Cardiac septum (tissue), 1 donor: ENCODE measurements at regions not wholly inside any gene's neighbourhood (a gene's known extent, or its start where the extent isn't known, plus 50 kb on each side); places are given as distances from the start of the nearest gene placed in this dataset.

Experiments
- DNase-seq: peaks from one replicate; pipeline ENCODE4 v3.0.0-alpha.2; 2020; ENCODE audit warnings: low spot score
- intact Hi-C: fragments of 100-400 bp; cut with DNase I; formaldehyde crosslinking; loops from one replicate; pipeline ENCODE4 v1.14.0; 2022
- donor health status: DM: no; HTN: no; CAD: no.

DNA sequence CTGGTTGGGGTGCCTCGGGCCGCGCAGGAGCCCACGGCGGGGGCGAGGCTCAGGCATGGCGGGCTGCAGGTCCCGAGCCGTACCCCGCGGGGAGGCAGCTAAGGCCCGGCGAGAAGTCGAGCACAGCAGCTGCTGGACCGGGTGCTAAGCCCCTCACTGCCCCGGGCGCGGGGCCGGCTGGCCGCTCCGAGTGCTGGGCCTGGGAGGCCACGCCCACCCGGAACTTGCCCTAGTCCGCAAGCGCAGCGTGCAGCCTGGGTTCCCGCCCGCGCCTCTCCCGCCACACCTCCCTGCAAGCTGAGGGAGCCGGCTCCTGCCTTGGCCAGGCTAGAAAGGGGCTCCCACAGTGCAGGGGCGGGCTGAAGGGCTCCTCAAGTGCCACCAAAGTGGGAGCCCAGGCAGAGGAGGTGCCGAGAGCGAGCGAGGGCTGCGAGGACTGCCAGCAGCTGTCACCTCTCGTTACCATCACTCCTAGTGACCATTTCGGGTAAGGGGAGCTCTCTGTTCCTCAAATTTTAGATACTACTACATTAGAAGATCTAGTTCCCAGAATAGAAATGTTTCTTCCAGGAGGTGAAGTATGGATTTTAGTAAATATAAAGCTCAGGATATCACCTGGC lies 417.0 kb upstream of the AGTR1 start:
- no peak for DNase-seq

DNA sequence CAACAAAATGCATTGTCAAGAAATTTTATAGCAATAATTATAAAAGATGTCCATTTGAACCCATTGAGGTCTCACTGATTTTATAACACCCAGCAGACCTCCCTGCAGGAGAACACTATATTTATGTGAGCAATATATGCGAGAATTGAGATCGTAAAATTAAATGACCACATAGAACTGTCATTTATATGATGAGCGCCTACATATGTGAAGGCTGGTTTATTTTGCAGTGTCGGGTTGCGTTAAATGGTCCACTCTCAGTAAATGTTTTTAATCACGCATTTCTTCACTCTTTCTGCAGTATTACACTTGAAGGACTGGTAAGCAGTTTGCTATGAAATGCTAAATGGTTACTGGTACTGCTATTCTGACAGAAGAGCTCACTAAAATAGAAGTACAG lies 408.5 kb upstream of the AGTR1 start:
- DNase-seq = no peak
- intact Hi-C loops = no loop called here

More for the DNA sequence above, 417.0 kb upstream of the AGTR1 start:
- intact Hi-C loops = no loop called here

DNA sequence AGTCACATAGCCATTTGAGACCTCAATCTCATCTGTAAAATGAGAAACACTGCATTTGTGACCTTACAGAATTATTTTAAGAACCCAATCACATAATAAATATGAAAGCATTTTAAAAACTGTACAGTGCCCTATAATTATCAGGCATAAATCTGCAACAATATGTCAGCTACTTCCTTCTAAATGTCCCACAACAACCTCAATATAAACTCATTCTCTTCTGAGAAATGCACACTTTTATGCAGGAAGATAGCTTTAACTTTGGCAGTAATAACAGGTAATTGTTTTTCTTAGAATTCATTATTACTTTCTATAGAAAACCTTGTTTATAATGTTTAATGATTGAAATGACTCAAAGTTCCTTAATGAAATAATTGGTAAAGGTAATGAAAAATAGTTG lies 400.7 kb upstream of the AGTR1 start:
- DNase-seq = no peak
- intact Hi-C loops = no loop called here

DNA sequence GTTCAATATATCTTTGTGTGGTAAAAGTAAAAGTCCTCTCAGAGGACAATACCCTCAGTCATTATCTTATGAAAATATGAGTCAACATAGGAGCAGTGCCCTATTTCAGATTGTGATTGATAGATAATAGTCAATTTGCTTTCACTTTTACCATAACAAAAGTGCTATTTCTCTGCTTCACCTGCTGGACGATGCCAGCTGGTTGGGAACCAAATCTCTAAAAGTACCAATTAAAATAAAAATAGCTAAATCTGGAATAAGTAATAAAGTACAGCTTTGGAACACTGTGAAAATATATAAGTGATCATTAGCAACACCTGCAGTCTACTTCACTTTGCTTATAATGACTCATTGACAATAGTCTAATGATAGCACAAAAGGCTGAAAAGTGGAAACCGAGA lies 390.3 kb upstream of the AGTR1 start:
- no peak for DNase-seq
- intact Hi-C loops = no loop called here

DNA sequence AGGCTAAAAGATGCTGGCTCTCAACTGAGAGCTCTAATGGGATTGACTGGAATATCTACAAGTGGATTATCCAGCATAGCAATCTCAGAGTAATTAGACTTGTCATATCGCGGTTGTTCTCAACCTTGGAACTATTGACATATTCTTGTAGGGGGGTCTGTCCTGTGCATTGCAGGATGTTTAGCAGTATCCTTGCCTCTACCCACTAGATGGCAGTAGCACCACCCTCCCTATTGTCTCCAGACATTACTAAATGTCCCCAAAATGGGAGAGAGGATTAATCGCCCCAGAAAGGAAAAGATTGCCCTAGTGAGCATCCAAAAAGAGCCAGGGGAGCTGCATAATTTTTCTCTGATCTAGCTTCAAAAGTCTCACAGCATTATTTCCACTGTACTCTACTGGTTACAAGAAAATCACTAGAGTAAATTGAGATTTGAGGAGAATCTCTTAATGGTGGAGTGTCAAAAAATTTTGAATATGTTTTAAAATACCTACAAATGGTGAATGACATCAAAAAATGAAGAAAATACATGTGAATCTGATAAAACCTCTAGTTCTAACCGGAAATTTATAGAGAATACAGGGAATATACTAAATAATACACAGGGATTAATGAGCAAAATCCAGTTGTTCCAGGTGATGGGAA lies 388.2 kb upstream of the AGTR1 start:
- intact Hi-C loops = no loop called here
- no peak for DNase-seq

DNA sequence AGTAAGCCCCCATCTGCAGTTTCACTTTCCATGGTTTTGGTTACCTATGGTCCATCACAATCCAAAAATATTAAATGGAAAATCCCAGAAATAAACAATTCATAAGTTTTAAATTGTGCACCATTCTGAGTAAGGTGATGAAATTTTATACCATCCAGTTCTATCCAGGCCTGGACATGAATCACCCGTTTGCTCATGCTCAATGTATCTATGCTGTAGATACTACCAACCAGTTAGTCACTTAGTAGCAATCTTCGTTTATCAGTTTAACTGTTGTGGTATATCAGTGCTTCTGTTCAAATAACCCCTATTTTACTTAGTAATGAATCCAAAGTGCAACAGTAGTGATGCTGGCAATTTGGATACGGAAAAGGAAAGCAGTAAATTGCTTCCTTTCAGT lies 381.9 kb upstream of the AGTR1 start:
- DNase-seq = no peak
- intact Hi-C loops = no loop called here

DNA sequence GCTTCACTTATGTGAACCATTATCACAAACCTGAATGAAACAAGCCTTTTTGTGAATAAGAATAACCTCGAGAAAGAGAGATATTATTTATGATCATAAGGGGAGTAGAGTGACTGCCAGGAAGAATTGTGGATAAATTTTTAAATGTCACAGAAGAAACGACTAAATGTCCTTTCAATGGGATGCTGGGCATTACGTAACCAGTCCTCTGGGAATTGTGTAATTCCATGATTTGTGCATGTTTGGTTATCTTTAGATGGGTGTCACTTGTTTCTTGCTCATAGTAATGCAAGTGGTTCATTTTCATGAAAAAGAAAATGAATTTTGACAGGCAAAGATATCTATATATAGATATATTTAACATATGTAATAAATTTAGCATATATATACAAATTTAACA lies 379.5 kb upstream of the AGTR1 start:
- DNase-seq = no peak
- intact Hi-C loops = no loop called here

DNA sequence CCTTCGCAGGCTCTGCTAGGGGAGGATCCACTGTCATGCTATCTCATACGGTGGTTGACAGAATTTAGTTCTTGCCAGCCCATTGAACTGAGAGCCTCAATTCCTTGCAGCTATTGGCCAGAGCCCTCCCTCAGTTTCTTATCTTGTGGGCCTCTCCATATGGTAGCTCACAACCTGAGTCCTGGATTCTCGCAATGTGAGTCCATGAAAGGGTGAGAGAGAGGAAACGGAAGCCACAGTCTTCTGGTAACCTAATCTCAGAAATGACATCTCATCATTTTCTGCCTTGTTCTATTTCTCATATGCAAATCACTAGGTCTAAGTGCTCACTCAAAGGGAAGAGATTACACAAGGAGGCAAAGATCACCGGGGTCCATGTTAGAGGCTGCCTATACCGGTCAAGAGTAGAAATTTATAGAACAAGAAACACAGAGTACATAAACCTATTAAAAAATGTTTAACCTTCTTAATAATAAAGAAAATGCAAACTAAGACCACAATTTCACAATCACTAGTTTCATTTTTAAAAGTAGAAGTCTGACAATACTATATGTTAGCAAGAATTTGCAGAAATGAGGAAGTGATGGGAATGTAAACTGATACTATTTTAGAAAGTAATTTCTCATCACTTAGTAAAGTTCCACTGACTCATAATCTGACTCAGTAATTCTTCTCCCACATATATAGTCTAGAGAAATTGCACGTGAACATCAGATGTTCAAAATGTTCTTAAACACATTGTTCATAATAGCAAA lies 378.4 kb upstream of the AGTR1 start:
- intact Hi-C loops = no loop called here
- DNase-seq = no peak

DNA sequence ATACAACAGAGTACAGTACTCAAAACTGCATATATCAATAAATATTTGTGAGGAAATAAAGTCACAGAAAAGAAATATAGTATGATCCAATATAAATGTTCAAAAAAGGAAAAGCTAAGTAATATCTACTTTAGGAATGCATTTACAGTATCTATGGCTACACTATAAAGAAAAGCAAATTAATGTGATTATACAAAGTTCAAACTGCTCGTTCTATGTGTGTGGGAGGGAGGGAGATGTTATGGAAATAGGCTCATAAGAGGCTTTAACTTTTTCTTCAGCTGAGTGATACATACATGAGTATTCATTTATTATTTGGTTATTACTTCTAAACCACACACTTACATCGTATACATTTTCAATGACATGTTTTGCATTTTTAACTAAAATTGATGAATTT lies 377.7 kb upstream of the AGTR1 start:
- intact Hi-C loops = no loop called here
- no peak for DNase-seq

DNA sequence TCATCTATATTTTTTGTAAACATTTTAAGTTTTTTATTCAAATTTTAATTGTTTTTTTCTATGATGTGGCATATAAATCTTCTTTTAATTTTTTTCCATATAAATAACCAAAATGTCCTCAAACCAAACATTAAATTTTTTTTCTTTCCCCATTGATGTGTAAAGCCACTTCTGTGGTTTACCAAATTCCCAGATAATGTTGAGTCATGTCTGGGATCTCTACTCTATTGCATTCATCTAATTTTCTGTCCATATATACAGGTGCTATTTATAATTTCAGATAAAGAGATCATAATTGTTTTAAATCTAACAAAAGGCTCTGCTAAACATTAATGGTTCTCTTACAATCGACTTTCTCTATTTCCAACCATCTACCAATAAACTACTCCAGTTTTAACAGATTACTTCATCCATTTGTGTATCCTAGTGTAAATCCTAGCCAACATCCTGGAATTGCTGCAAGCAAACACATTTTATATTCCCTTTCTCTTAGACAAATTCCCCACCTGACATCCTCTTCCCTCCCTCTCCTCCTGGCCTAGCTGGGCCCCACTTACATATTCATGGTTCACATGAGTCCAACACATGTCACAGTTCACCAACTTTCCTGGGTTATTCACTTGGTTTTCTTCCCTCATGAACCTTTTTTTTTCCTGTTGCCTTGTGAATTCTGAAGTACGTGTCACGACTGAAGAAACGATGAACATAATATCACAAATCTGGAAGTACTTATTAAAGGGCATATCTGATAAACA lies 368.0 kb upstream of the AGTR1 start:
- no peak for DNase-seq
- intact Hi-C loops = no loop called here

DNA sequence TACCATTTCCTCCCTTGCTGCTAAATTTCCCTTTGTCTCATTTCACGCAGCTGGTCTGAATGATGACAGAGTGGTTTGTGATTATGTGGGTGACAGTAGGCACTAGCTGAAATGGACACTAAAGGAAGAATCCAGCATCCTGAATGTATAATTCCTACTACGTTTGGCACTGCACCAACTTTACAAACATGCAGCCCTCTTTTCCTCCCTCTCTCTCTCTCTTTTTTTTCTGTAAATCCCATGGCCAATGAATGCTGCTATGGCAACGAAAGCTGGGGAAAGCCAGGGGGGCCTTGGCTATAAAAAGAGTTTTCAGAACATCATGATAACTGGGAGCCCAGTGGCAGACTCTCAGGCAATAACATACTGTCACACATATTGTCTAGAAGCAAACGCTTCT lies 367.2 kb upstream of the AGTR1 start:
- no peak for DNase-seq
- intact Hi-C loops = no loop called here

DNA sequence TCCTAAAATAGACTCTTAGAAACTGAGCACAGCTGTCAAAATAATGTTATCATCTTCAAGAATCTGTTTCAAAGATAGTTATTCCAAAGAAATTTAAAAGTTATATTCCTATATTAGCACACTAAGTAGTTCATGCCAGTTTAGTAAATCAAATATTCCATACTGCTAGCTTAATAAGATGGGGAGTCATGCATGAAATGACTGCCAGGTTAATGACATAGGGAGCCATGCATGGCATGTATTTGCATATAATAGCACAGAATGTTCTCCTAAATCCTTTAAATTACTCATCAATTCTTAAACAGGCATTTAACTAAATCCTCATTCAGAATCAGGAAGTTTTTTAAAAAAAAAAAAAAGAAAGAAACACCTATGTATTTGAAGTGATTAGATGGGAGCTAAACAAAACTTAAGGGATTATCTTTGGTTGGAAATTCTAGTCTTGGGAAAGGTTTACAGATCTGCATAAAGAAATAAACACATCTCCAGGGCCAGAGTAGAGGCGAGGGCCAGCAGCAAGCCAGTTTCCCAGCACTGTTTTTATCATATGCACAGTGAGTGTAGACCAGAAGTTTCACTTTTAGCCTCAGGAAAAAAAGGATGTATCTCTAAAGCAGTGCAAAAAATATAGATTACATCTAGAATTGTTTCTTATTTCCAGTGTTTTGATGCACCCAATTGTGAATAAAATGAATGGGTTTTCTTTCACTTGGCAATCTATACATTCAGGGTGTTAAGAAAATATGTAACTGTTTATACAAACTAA lies 366.4 kb upstream of the AGTR1 start:
- DNase-seq = no peak
- intact Hi-C loops = no loop called here

DNA sequence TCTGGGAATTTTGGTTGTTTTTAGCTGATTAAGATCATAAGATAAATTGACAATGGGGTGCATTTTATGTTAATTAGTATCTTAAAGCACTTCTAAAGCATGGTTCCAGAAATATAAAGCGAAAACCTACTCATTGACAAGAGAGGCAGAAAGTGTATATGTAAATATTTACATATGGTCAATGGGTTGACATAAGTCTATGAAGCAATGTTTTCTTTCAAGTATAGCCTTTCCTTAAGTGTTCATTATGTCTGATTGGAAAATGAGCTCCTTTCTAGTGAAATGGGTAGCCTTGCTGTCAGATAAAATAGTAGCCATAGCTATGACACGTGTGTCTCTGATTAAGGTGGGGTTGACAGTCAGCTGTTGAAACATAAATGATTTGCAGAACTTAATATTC lies 365.2 kb upstream of the AGTR1 start:
- DNase-seq = no peak
- intact Hi-C loops = no loop called here

DNA sequence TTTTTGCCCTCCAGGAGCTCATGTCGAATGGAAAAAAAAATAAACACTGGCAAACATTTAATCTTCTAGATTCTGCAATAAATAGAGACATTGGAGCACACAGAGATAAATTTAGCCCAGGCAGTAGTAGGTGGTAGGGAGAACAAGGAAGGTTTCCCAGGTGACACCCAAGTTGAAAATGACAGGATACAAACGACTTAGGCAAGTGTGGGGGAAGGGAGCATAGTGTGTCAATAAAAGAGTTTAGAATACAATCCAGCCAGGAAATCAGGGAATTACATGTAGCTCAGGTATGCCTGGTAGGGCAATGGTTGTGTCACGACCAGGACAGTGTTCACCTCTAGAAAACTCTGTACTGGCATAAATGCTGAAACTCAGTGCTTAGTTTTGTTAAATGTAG lies 364.6 kb upstream of the AGTR1 start:
- intact Hi-C loops = no loop called here
- DNase-seq = no peak

DNA sequence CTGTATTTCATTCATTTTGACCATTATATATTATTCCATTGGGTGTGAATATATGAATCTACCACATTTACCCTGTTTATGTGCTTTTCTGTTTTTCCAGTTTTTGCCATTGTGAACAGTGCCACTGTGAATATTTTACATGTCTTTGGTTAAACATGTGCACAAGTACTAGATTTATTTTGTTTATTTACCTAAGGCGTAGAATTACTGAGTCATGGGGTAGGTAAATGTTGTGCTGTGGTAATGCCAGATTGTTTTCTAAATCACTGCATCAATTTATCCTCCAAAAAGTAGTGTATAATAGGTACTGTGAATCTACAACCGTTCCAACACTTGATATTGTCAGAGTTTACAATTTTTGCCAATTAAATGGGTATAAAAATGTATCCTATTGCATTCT lies 362.1 kb upstream of the AGTR1 start:
- intact Hi-C loops = no loop called here
- DNase-seq = no peak

DNA sequence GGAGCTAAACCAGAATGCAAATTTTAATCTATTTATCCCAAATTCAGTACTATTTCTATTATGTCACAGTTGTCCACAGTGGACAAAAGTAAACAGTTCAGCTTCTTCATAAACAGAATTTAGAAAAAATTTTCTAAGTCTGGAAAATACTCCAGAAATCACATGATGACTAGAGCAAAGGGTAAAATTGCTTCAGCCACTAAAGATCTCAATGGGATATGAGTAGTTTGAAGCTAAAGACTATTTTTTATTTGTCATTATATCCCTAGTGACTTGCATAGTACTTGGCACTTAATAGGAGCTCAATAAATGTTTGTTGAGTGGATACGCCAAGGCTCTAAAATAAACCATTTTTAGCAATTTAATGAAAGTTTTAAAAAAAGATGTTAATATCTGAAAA lies 354.3 kb upstream of the AGTR1 start:
- DNase-seq = no peak
- intact Hi-C loops = no loop called here

DNA sequence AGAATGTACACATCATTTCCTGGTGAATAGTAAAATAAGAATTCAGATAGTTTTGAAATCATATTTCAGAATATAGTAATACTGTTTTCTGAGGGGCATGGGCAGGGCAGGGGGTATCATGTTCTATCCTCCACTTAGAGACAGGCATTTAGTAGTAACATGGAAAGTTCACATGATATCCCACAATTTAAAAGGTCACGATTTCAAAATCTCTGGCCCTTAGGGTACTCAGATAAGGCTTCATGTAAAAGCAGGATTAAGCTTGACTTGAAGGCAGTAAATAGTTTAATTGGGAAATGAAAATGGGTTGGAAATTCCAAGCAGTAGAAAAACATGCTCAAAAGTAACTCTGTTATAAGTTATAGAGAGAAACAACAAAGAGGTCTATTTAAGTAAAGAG lies 353.2 kb upstream of the AGTR1 start:
- intact Hi-C loops = no loop called here

DNA sequence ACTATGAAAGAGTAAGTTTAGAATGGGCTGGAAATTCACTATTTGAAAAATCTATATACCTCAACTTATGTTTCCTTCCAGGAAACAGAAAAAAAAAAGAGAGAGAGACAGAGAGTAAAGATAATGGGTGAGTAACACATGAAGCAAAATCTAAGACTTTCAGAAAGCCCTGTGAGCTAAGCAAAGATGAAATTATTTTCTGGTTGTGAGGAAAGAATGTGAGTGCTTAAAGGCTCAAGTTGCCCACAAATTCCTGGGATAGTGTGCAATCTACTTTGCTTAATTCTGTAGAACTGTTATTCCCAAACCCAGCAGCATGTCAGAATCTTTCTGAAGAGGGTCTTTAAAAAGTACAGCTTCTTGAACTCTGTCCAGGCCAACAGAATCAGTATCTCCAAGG lies 337.7 kb upstream of the AGTR1 start:
- intact Hi-C loops = no loop called here
- DNase-seq = no peak

More for the DNA sequence above, 353.2 kb upstream of the AGTR1 start:
- DNase-seq = no peak

DNA sequence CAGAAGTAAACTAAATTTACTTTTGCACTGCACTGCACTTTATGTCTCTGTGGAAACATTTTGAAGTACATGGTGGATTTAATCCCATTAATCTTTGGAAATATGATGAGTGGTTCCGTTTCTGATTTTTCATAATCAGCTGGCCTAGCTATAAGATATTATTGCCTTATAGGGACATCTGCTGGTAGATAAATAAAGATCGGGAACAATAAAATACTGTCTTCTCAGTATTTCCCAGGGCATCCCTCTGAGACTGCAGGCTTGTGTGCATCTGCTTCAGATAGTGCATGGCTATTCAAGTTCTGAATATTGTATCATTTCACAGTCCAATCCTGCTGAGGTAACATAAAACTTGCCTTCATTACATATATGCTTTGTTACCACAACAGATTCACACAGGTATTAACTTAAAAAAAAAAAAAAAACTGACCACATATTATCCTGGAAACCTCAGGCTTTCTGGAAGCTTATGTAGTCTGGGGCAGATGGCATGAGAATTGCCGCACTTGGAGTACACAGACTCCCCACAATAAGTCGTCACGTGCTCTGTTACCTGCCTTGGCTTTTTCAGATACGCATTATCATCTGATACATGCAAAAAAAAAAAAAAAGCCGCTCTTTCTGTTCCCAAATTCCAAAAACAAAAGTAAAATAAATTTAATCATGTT lies 330.8 kb upstream of the AGTR1 start:
- DNase-seq = no peak

More for the DNA sequence above, 330.8 kb upstream of the AGTR1 start:
- intact Hi-C loops = no loop called here
